GM23248 (cell line): ENCODE measurements at regions not wholly inside any gene's neighbourhood (a gene's known extent, or its start where the extent isn't known, plus 50 kb on each side); places are given as distances from the start of the nearest gene placed in this dataset.

ENCODE experiments used
- DNase-seq: peaks from one replicate; pipeline ENCODE4 v3.0.0-alpha.2; 2015
- H2AFZ ChIP-seq: fragments of 200-600 bp; sonication (generic); 2 replicates; pipeline ENCODE4 v1.6.1; 2016; ENCODE audit warnings: antibody characterized with exemption
- H3F3A ChIP-seq: fragments of 200-600 bp; sonication (generic); 2 replicates; pipeline ENCODE4 v1.6.1; 2016; ENCODE audit warnings: mild to moderate bottlenecking, antibody characterized with exemption, mixed run types; ENCODE audit not compliant: insufficient read depth
- H3K27ac ChIP-seq: fragments of 200-600 bp; sonication (generic); 2 replicates; pipeline ENCODE4 v1.5.1; 2016; ENCODE audit warnings: mild to moderate bottlenecking
- H3K27me3 ChIP-seq: fragments of 200-600 bp; sonication (generic); replicated peaks from 2 replicates; pipeline ENCODE4 v1.6.1; 2016; ENCODE audit warnings: mild to moderate bottlenecking; ENCODE audit not compliant: insufficient read depth
- H3K36me3 ChIP-seq: fragments of 200-600 bp; sonication (generic); 2 replicates; pipeline ENCODE4 v1.6.1; 2016; ENCODE audit warnings: low read depth, mild to moderate bottlenecking
- H3K4me1 ChIP-seq: fragments of 200-600 bp; sonication (generic); 2 replicates; pipeline ENCODE4 v1.6.1; 2016; ENCODE audit warnings: mild to moderate bottlenecking; ENCODE audit not compliant: insufficient read depth
- H3K4me2 ChIP-seq: fragments of 200-600 bp; sonication (generic); one replicate; pipeline ENCODE4 v1.6.1; 2016; ENCODE audit warnings: mild to moderate bottlenecking; ENCODE audit not compliant: unreplicated experiment
- H3K4me3 ChIP-seq: fragments of 200-600 bp; sonication (generic); 2 replicates; pipeline ENCODE4 v1.5.1; 2016; ENCODE audit warnings: mild to moderate bottlenecking
- H3K79me2 ChIP-seq: fragments of 200-600 bp; sonication (generic); 2 replicates; pipeline ENCODE4 v1.6.1; 2016; ENCODE audit warnings: mild to moderate bottlenecking; ENCODE audit not compliant: insufficient read depth
- H3K9ac ChIP-seq: fragments of 200-600 bp; sonication (generic); 2 replicates; pipeline ENCODE4 v1.6.1; 2016; ENCODE audit warnings: mild to moderate bottlenecking
- H3K9me2 ChIP-seq: fragments of 200-600 bp; sonication (generic); 2 replicates; pipeline ENCODE4 v1.6.1; 2016; ENCODE audit warnings: mixed run types, mild to moderate bottlenecking, moderate library complexity; ENCODE audit not compliant: insufficient read depth
- H3K9me3 ChIP-seq: fragments of 200-600 bp; sonication (generic); one replicate; pipeline ENCODE4 v1.6.1; 2017; ENCODE audit warnings: low read depth
- H4K20me1 ChIP-seq: fragments of 200-600 bp; sonication (generic); 2 replicates; pipeline ENCODE4 v1.6.0; 2016; ENCODE audit not compliant: insufficient read depth
- EZH2 ChIP-seq: fragments of 200-600 bp; sonication (generic); IDR thresholded peaks from 2 replicates; pipeline ENCODE4 v1.6.1; 2018; ENCODE audit warnings: antibody characterized with exemption, mild to moderate bottlenecking; ENCODE audit not compliant: insufficient read depth, poor library complexity, severe bottlenecking
- EZH2phosphoT487 ChIP-seq: fragments of 200-600 bp; sonication (generic); IDR thresholded peaks from 2 replicates; pipeline ENCODE4 v1.6.1; 2018; ENCODE audit warnings: antibody characterized with exemption, moderate library complexity, mild to moderate bottlenecking, low read depth; ENCODE audit not compliant: insufficient read depth
- WGBS, 2 experiments: methylation state at CpG; one replicate each; pipeline ENCODE4 v1.1.6; 2015 to 2017; ENCODE audit warnings: low lambda C conversion rate in 2 of 2, low coverage in 1 of 2; ENCODE audit errors: missing lambda C conversion rate in 2 of 2; 5-methylcytosine and 5-hydroxymethylcytosine counted together
- in situ Hi-C: fragments of 300-500 bp; cut with MboI; formaldehyde crosslinking; loops from 2 replicates; pipeline ENCODE4 v1.15.0; 2020

- Histone ChIP-seq H3K36me3 (no peaks in the 10 kb centered on the region), H3K9ac (no peak overlapping the region), H3K4me3 (no peak overlapping the region), H3K4me1 (peaks cover 10% of the 10 kb centered on the region), H4K20me1 (no peaks in the 10 kb centered on the region), H3K27me3 (no peaks in the 10 kb centered on the region), H2AFZ (no peak overlapping the region), H3K27ac (no peak overlapping the region), H3K4me2 (no peak overlapping the region), H3K9me2 (no peaks in the 10 kb centered on the region), H3K9me3 (no peaks in the 10 kb centered on the region), H3K79me2 (no peaks in the 10 kb centered on the region), H3F3A (no peaks in the 10 kb centered on the region)
- TF ChIP-seq EZH2phosphoT487 (no peak), EZH2 (no peak)
- in situ Hi-C loops: no loop called here
- no peak for DNase-seq
- 84 to 87% methylated on average over 7 of the region's 7 CpGs for WGBS, 2 experiments
Observed at GRCh38 chr2:128385365-128385764, 66.7 kb upstream of the HS6ST1 start.

- WGBS, 2 experiments: 88 to 94% methylated on average over 14 of the region's 14 CpGs
- TF ChIP-seq EZH2 (no peak), EZH2phosphoT487 (no peak)
- H3K27me3 ChIP-seq: no peaks in the 10 kb centered on the region
- H3K9ac ChIP-seq: no peak overlapping the region
- no peak overlapping the region for H2AFZ ChIP-seq
- H3K9me2 ChIP-seq: no peaks in the 10 kb centered on the region
- no peaks in the 10 kb centered on the region for H3K9me3 ChIP-seq
- H3K79me2 ChIP-seq: no peaks in the 10 kb centered on the region
- no peak for DNase-seq
- in situ Hi-C loops: no loop called here
- no peak overlapping the region for H3K4me3 ChIP-seq
- no peaks in the 10 kb centered on the region for H4K20me1 ChIP-seq
- no peaks in the 10 kb centered on the region for H3F3A ChIP-seq
- no peaks in the 10 kb centered on the region for H3K36me3 ChIP-seq
- peaks cover 11% of the 10 kb centered on the region for H3K4me1 ChIP-seq
- no peak overlapping the region for H3K4me2 ChIP-seq
- H3K27ac ChIP-seq: no peak overlapping the region
Observed at GRCh38 chr2:128386066-128386465, 67.4 kb upstream of the HS6ST1 start.

GRCh38 chr2:128388499-128388941, 69.9 kb upstream of the HS6ST1 start:
- H3K79me2 ChIP-seq: no peaks in the 10 kb centered on the region
- peaks cover 9% of the 10 kb centered on the region; the same call in 1 of the 2 replicates for H3F3A ChIP-seq
- peak; percentile 37 for DNase-seq
- H4K20me1 ChIP-seq: no peaks in the 10 kb centered on the region
- TF ChIP-seq EZH2 (no peak), EZH2phosphoT487 (no peak)
- 50 to 60% methylated on average over 8 of the region's 8 CpGs for WGBS, 2 experiments
- no peaks in the 10 kb centered on the region for H3K36me3 ChIP-seq
- no peaks in the 10 kb centered on the region for H3K9me2 ChIP-seq
- H3K27me3 ChIP-seq: no peaks in the 10 kb centered on the region
- H3K4me1 ChIP-seq: peaks cover 27% of the 10 kb centered on the region
- no peak overlapping the region for H2AFZ ChIP-seq
- in situ Hi-C loops: no loop called here
- H3K9ac ChIP-seq: no peak overlapping the region
- H3K4me3 ChIP-seq: no peak overlapping the region
- no peak overlapping the region for H3K4me2 ChIP-seq
- no peaks in the 10 kb centered on the region for H3K9me3 ChIP-seq
- H3K27ac ChIP-seq: no peak overlapping the region

GRCh38 chr2:128389388-128390086, 70.9 kb upstream of the HS6ST1 start:
- 69 to 71% methylated on average over 16 of the region's 16 CpGs for WGBS, 2 experiments
- Histone ChIP-seq H3K36me3 (no peaks in the 10 kb centered on the region), H3K79me2 (no peaks in the 10 kb centered on the region), H3K4me2 (no peak overlapping the region), H3K4me3 (no peak overlapping the region), H3K27ac (no peak overlapping the region), H3K9me2 (no peaks in the 10 kb centered on the region), H3K4me1 (peaks cover 27% of the 10 kb centered on the region), H3K27me3 (no peaks in the 10 kb centered on the region), H2AFZ (no peak overlapping the region), H3K9me3 (no peaks in the 10 kb centered on the region), H4K20me1 (no peaks in the 10 kb centered on the region), H3K9ac (no peak overlapping the region), H3F3A (peaks cover 9% of the 10 kb centered on the region; the same call in 1 of the 2 replicates)
- in situ Hi-C loops: no loop called here
- TF ChIP-seq EZH2: no peak
- no peak for TF ChIP-seq EZH2phosphoT487
- DNase-seq: no peak
